ENCODE measurements at regions not wholly inside any gene's neighbourhood (a gene's known extent, or its start where the extent isn't known, plus 50 kb on each side); places are given as distances from the start of the nearest gene placed in this dataset.

- 0 out of 2 replicates have a peak, but pooled peaks have one; percentile 10 for TF ChIP-seq CTCF (conservative IDR thresholded peaks at IDR 0.05; ENCODE audit: low read length)
- H3K4me3 ChIP-seq (ENCODE audit: low read length): no peak overlapping the region
- DNase-seq (ENCODE audit: low read depth): no peak
Observed at GRCh38 chr15:36358523-36358922, 220.9 kb upstream of the CDIN1 start.

- DNase-seq (ENCODE audit: low read depth): no peak
- no peak for TF ChIP-seq CTCF (conservative IDR thresholded peaks at IDR 0.05; ENCODE audit: low read length)
- H3K4me3 ChIP-seq (ENCODE audit: low read length): no peak overlapping the region
Observed at GRCh38 chr15:36359286-36359685, 220.1 kb upstream of the CDIN1 start.

- DNase-seq (ENCODE audit: low read depth): peak; percentile 25
Observed at GRCh38 chr15:36361351-36361870, 218.0 kb upstream of the CDIN1 start.

GRCh38 chr15:36362509-36362915 is 216.9 kb upstream of the CDIN1 start:
- DNase-seq (ENCODE audit: low read depth): peak; percentile 79
- no peak for TF ChIP-seq CTCF (conservative IDR thresholded peaks at IDR 0.05; ENCODE audit: low read length)
- H3K4me3 ChIP-seq (ENCODE audit: low read length): no peak overlapping the region

More at GRCh38 chr15:36361351-36361870, 218.0 kb upstream of the CDIN1 start:
- H3K4me3 ChIP-seq (ENCODE audit: low read length): no peak overlapping the region
- TF ChIP-seq CTCF (conservative IDR thresholded peaks at IDR 0.05; ENCODE audit: low read length): no peak

GRCh38 chr15:36363335-36363734 is 216.1 kb upstream of the CDIN1 start:
- no peak overlapping the region for H3K4me3 ChIP-seq (ENCODE audit: low read length)
- DNase-seq (ENCODE audit: low read depth): peak; percentile 86
- no peak for TF ChIP-seq CTCF (conservative IDR thresholded peaks at IDR 0.05; ENCODE audit: low read length)

GRCh38 chr15:36364377-36364776 is 215.0 kb upstream of the CDIN1 start:
- TF ChIP-seq CTCF (conservative IDR thresholded peaks at IDR 0.05; ENCODE audit: low read length): no peak
- no peak for DNase-seq (ENCODE audit: low read depth)
- H3K4me3 ChIP-seq (ENCODE audit: low read length): no peak overlapping the region

GRCh38 chr15:36365963-36366362 is 213.5 kb upstream of the CDIN1 start:
- DNase-seq (ENCODE audit: low read depth): no peak
- H3K4me3 ChIP-seq (ENCODE audit: low read length): no peak overlapping the region
- no peak for TF ChIP-seq CTCF (conservative IDR thresholded peaks at IDR 0.05; ENCODE audit: low read length)

Measured in AG10803 (cell line).